ENCODE measurements at regions not wholly inside any gene's neighbourhood (a gene's known extent, or its start where the extent isn't known, plus 50 kb on each side); places are given as distances from the start of the nearest gene placed in this dataset.

- DNase-seq: no peak
Observed at GRCh38 chr21:16020878-16021277, 291.1 kb downstream of the USP25 start.

- DNase-seq: no peak
Observed at GRCh38 chr21:16022116-16022515, 292.3 kb downstream of the USP25 start.

GRCh38 chr21:16022921-16023320 lies 293.1 kb downstream of the USP25 start:
- no peak for DNase-seq

- DNase-seq: no peak
Observed at GRCh38 chr21:16028142-16028541, 298.4 kb downstream of the USP25 start.

GRCh38 chr21:16028941-16029464 lies 299.2 kb downstream of the USP25 start:
- no peak for DNase-seq

- no peak for DNase-seq
Observed at GRCh38 chr21:16033193-16033592, 303.4 kb downstream of the USP25 start.

GRCh38 chr21:16034446-16035190 lies 304.8 kb downstream of the USP25 start:
- DNase-seq: no peak

- DNase-seq: no peak
Observed at GRCh38 chr21:16037421-16037955, 307.7 kb downstream of the USP25 start.

DNA sequence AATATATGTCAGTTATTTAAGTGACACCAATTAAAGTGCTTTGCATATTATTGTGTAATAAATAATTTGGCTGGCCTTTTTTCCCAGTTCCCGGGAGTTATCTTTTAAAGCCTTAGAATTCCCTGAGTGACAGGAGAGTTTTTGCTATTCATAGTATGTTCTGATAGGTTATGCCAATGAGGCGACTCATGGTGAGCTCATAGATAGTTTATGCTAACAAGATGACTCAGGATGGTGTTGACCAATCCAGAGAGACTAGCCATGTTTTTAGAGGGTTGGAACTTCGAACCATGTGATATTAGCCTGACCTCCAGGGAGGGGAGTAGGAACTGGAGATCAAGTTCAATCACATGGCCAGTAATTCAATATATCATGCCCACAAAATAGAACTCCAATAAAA lies 310.8 kb downstream of the USP25 start:
- no peak for DNase-seq

GRCh38 chr21:16044676-16045075 lies 314.9 kb downstream of the USP25 start:
- DNase-seq: no peak

DNA sequence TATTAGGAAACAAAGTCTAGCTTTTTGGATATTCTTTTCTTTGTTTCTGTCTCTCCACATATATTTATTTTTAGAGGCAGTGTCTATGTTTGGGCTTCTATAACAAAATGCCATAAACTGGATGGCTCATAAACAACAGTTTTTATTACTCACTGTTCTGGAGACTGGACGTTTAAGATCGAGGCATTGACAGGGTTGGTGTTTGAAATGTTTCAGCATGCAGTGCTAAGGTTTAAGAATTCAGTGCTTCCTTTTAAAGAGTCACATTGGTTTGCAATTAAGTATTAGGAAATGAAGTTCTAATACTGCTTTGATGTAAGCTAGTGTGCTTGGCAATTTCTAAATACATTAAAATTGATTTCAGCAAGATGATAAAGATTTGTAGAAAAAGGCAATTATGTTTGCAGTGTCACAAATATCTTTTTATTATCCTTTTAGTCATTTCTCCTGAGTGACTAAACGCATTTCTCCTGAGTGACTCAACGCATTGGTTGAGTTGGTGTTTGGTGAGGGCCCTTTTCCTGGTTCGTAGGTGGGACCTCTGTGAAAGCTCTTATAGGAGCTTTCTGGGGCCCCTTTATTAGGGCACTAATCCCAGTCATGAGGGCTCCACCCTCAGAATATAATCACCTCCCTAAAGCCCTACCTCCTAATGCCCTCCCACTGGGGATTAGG lies 317.0 kb downstream of the USP25 start:
- DNase-seq: no peak

- DNase-seq: no peak
Observed at GRCh38 chr21:16047904-16048303, 318.1 kb downstream of the USP25 start.

GRCh38 chr21:16055014-16055413 lies 325.2 kb downstream of the USP25 start:
- no peak for DNase-seq

DNA sequence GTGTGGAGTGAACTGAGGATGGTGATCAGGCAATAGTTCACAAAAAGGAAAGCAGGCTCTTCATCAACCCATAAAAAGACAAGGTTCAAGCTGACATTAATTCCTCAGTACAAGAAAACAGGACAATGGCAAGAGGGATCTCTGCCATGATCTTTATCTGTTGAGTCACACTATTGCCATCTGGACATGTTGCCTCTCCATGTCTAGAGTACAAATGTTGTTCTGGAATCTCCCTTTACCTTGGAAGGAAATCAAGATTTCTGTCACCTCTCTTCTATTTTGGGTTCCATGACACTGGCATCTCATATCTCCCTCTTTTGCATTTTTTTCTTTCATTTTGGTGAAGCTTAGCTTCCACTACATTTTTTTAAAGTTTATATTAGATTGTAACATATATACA lies 329.1 kb downstream of the USP25 start:
- DNase-seq: no peak

- DNase-seq: no peak
Observed at GRCh38 chr21:16059981-16060380, 330.2 kb downstream of the USP25 start.

DNA sequence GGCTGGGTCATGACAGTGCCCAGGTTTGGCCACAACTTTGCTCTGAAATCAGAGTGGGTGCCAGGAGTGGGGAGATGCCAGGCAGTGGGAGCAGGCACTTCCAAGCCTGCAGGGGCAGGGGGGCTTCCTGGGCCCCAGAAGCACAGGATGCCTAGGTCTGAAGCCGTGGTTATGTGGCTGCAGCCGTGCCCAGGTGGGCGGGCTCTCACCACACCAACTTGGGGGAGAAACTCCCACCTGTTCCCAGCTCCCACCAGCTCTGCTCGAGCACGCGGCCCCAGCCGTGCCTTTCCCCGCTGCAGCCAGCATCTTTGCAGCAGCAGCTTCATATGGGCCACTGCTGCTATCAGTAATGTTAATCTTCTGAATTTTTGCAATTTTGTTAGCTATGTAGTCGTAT lies 331.4 kb downstream of the USP25 start:
- no peak for DNase-seq

DNA sequence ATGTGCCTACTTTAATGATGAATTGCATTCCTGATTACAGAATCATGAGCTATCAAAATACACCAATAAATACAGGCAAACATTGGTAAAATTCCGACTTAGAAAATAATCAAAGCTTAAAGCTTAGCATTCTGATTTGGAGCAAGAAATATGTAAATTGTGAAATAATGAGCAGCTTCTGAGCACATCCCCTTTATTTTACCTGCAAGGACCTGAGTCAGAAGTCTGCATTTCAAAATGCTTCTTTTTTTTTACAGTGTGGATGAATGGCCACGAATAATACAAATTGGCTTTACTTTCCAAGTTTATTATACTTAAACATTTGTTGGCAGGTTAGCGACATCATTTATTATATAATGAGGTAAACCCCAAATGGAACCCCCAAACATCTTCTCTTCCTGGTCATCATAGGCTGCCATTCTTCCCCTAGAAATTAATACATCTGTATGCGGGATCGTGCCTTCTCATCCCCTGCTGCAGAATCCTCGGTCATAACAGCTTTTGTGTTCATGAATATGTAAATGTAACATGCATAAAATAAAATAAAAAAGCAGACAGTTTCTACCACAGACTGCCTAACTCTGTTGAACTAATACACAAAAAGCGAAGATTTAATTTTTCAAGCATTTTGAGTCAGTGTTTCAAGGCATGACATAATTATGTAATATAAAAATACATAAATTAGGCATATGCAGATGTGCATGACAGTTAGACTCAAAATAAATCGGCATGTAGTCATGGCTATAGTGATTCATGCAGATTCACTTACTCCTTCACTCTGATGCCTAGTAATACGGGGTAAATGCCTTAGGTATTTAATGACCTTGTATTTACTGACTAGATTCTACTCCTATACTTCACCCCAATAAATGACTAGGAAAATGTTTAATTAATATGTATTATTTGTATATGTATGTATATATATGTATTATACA lies 339.7 kb downstream of the USP25 start:
- no peak for DNase-seq

- DNase-seq: no peak
Observed at GRCh38 chr21:16070207-16070651, 340.4 kb downstream of the USP25 start.

GRCh38 chr21:16071092-16071491 lies 341.3 kb downstream of the USP25 start:
- DNase-seq: no peak

DNA sequence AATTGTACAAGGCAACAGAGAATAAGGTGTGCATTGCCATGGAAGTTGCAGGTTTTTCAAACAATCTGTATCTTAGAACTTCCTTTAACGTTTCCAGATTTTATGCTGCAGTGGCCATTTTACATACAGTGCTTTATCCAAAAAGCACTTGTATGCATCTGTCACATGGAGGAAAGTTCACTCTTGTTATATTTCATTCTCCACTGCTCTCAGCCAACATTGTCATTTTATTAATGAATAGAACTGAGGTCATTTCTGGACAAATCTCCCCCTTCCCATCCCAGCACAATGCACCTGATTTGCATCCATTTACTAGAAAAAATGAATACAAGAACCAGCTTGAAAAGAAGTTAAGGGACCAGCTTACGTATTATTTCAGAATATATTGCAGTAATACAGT lies 342.0 kb downstream of the USP25 start:
- no peak for DNase-seq

DNA sequence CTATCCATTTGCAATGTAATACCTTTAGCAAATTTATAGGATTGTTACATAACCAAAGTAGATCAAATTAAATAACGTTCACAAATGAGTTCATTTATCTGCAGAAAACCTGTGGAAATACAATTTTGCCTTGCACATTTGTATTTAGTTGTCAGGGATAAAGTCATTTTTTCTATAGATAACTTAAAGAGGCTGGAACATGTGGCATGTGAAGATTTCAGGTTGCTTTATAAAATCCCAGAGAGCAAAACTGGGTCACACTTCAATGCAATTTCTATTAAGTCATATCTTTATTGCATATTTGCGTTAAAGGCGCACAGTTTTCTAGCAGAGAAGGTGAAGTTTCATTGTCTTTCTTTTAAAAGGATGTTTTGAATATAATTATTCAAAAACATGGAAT lies 342.4 kb downstream of the USP25 start:
- DNase-seq: no peak

- no peak for DNase-seq
Observed at GRCh38 chr21:16072737-16073136, 343.0 kb downstream of the USP25 start.

DNA sequence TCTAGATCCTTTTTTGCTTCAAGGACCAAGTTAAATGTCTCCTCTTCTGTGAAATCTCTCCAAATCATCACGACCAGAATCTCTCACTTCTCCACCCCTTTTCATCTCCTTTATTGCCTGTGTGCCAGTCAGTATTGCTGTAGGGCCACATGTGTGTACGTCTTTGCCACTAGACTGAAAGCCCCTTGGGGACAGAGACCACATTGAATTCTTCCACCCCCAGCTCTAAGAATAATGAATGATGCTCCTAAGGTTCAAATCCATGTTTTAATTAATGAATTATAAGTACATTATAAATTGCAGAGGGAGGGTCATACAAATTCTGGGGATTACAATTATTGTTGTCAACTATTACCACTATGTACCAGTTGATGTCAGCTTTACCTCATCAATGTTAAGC lies 343.8 kb downstream of the USP25 start:
- no peak for DNase-seq

All from activated gamma-delta T cell treated with Interleukin-2 at 50 U/mL for 16 hours (primary cell).